OCI-LY3 (cell line): ENCODE measurements at regions not wholly inside any gene's neighbourhood (a gene's known extent, or its start where the extent isn't known, plus 50 kb on each side); places are given as distances from the start of the nearest gene placed in this dataset.

Experiments used
- H2AFZ ChIP-seq: fragments of 200-600, 300-600 bp; shearing (Covaris generic); 2 replicates; pipeline ENCODE4 v1.6.0; 2014; ENCODE audit warnings: antibody characterized with exemption, low read depth, low read length
- H3K27ac ChIP-seq: fragments of 200-600, 300-600 bp; sonication (generic); 2 replicates; pipeline ENCODE4 v1.5.1; 2014; ENCODE audit warnings: mild to moderate bottlenecking, low read length, moderate library complexity, mixed read lengths
- H3K27me3 ChIP-seq: fragments of 200-600, 300-600 bp; sonication (generic); 2 replicates; pipeline ENCODE4 v1.6.1; 2014; ENCODE audit warnings: low read depth, low read length, mixed read lengths
- H3K36me3 ChIP-seq: fragments of 200-600, 300-600 bp; sonication (generic); replicated peaks from 2 replicates; pipeline ENCODE3; 2014; ENCODE audit warnings: low read depth, low read length, mixed read lengths
- H3K4me1 ChIP-seq: fragments of 300-600, 200-600 bp; sonication (generic); 2 replicates; pipeline ENCODE4 v1.6.1; 2014; ENCODE audit warnings: low read length, mixed read lengths
- H3K4me2 ChIP-seq: fragments of 200-600, 300-600 bp; sonication (generic); 2 replicates; pipeline ENCODE4 v1.6.1; 2014; ENCODE audit warnings: low read length, mixed read lengths
- H3K4me3 ChIP-seq: fragments of 300-600, 200-600 bp; sonication (generic); 2 replicates; pipeline ENCODE4 v1.5.1; 2014; ENCODE audit warnings: antibody characterized with exemption, mild to moderate bottlenecking, low read length, moderate library complexity
- H3K79me2 ChIP-seq: fragments of 300-600, 200-600 bp; shearing (Covaris generic); 2 replicates; pipeline ENCODE4 v1.6.1; 2014; ENCODE audit warnings: mild to moderate bottlenecking, low read length, mixed read lengths
- H3K9ac ChIP-seq: fragments of 300-600, 200-600 bp; shearing (Covaris generic); 2 replicates; pipeline ENCODE4 v1.6.0; 2014; ENCODE audit warnings: mild to moderate bottlenecking, low read length, moderate library complexity
- H3K9me3 ChIP-seq: fragments of 200-600, 300-600 bp; shearing (Covaris generic); 2 replicates; pipeline ENCODE4 v1.6.1; 2014; ENCODE audit warnings: low read length, mixed read lengths; ENCODE audit not compliant: insufficient read depth
- H4K20me1 ChIP-seq: fragments of 200-600, 300-600 bp; sonication (generic); 2 replicates; pipeline ENCODE4 v1.6.1; 2016; ENCODE audit warnings: low read length, mixed read lengths; ENCODE audit not compliant: insufficient read depth
- CTCF ChIP-seq: fragments of 200-600, 300-600 bp; sonication (generic); IDR thresholded peaks from 2 replicates; pipeline ENCODE4 v1.5.1; 2014; ENCODE audit warnings: antibody characterized with exemption, low read length, low read depth
- EZH2phosphoT487 ChIP-seq: fragments of 200-600 bp; shearing (Covaris generic); IDR thresholded peaks from 2 replicates; pipeline ENCODE4 v1.6.1; 2018; ENCODE audit warnings: antibody characterized with exemption, mixed run types, low read depth

- Histone ChIP-seq H3K4me1 (peaks cover 59% of the 10 kb centered on the region), H3K36me3 (no peaks in the 10 kb centered on the region), H3K4me2 (no peak overlapping the region), H2AFZ (no peak overlapping the region), H4K20me1 (no peaks in the 10 kb centered on the region), H3K27ac (no peak overlapping the region), H3K27me3 (no peaks in the 10 kb centered on the region), H3K4me3 (no peak overlapping the region), H3K79me2 (no peaks in the 10 kb centered on the region), H3K9ac (no peak overlapping the region), H3K9me3 (no peaks in the 10 kb centered on the region)
- TF ChIP-seq CTCF (no peak), EZH2phosphoT487 (no peak)
Measured at GRCh38 chr2:8438996-8439395, 242.9 kb upstream of the ID2 start.

- no peaks in the 10 kb centered on the region for H3K9me3 ChIP-seq
Measured at GRCh38 chr2:8440029-8440778, 241.7 kb upstream of the ID2 start.

GRCh38 chr2:8441371-8441770, 240.5 kb upstream of the ID2 start:
- Histone ChIP-seq H3K9ac (no peak overlapping the region), H3K4me2 (peak overlapping the region; percentile 91; the same call in 1 of the 2 replicates), H3K4me3 (no peak overlapping the region)

More at GRCh38 chr2:8440029-8440778, 241.7 kb upstream of the ID2 start:
- H3K4me3 ChIP-seq = no peak overlapping the region
- no peak overlapping the region for H2AFZ ChIP-seq
- H3K36me3 ChIP-seq = no peaks in the 10 kb centered on the region
- no peak overlapping the region for H3K4me2 ChIP-seq
- no peak overlapping the region for H3K27ac ChIP-seq
- H4K20me1 ChIP-seq = no peaks in the 10 kb centered on the region
- TF ChIP-seq EZH2phosphoT487 = no peak
- no peak for TF ChIP-seq CTCF
- no peaks in the 10 kb centered on the region for H3K79me2 ChIP-seq
- H3K9ac ChIP-seq = no peak overlapping the region
- no peaks in the 10 kb centered on the region for H3K27me3 ChIP-seq
- H3K4me1 ChIP-seq = peaks cover 61% of the 10 kb centered on the region

GRCh38 chr2:8441986-8442385, 239.9 kb upstream of the ID2 start:
- Histone ChIP-seq H3K79me2 (no peaks in the 10 kb centered on the region), H4K20me1 (no peaks in the 10 kb centered on the region), H2AFZ (no peak overlapping the region), H3K36me3 (no peaks in the 10 kb centered on the region), H3K4me2 (peak overlapping the region; percentile 91), H3K9ac (peak overlapping the region; percentile 46; the same call in 1 of the 2 replicates), H3K4me1 (peaks cover 53% of the 10 kb centered on the region), H3K4me3 (peak overlapping the region; percentile 49), H3K9me3 (no peaks in the 10 kb centered on the region), H3K27me3 (no peaks in the 10 kb centered on the region), H3K27ac (peak overlapping the region; percentile 55)
- TF ChIP-seq CTCF (no peak), EZH2phosphoT487 (no peak)

More at GRCh38 chr2:8441371-8441770, 240.5 kb upstream of the ID2 start:
- Histone ChIP-seq H3K79me2 (no peaks in the 10 kb centered on the region), H4K20me1 (no peaks in the 10 kb centered on the region), H2AFZ (no peak overlapping the region), H3K36me3 (no peaks in the 10 kb centered on the region), H3K27ac (no peak overlapping the region), H3K9me3 (no peaks in the 10 kb centered on the region), H3K27me3 (no peaks in the 10 kb centered on the region), H3K4me1 (peaks cover 59% of the 10 kb centered on the region)
- no peak for TF ChIP-seq EZH2phosphoT487
